ENCODE measurements at regions not wholly inside any gene's neighbourhood (a gene's known extent, or its start where the extent isn't known, plus 50 kb on each side); places are given as distances from the start of the nearest gene placed in this dataset.
"Not testable (repeated sequence)": the region's sequence is repeated elsewhere in the genome, so short reads cannot be mapped to it uniquely, and the experiment has no call there.

GRCh38 chrX:84872160-84872771, 131.4 kb upstream of the APOOL start:
- H3K4me3 ChIP-seq (replicated peaks in 1 of 3; ENCODE audit: low read depth in 2 of 3, low read length in 3 of 3); DNase-seq; H3K9me3 ChIP-seq (replicated peaks in 1 of 2; ENCODE audit: control insufficient read depth in 1 of 2, insufficient read depth in 1 of 2, low read length in 2 of 2); H3K27me3 Mint-ChIP-seq (ENCODE audit: low read depth in 3 of 3); intact Hi-C loops (cut with micrococcal nuclease); H3K36me3 Mint-ChIP-seq; H3K27me3 ChIP-seq (ENCODE audit: control insufficient read depth in 2 of 2, insufficient read depth in 2 of 2, low read length in 2 of 2); H3K9me3 Mint-ChIP-seq; H3K36me3 ChIP-seq (replicated peaks in 1 of 2; ENCODE audit: control insufficient read depth in 1 of 2, insufficient read depth in 2 of 2, low read length in 2 of 2); H3K4me3 Mint-ChIP-seq; H2AFZ ChIP-seq (ENCODE audit: insufficient read depth, low read depth, low read length, poor library complexity, severe bottlenecking); H3K27ac ChIP-seq (ENCODE audit: low read depth in 1 of 2, low read length in 2 of 2); H3K4me2 ChIP-seq (replicated peaks; ENCODE audit: extremely low read depth, low read length, poor library complexity, severe bottlenecking); H3K27ac Mint-ChIP-seq; H3K4me1 ChIP-seq (ENCODE audit: control insufficient read depth in 1 of 2, insufficient read depth in 2 of 2, low read length in 2 of 2); H3K9ac ChIP-seq (ENCODE audit: insufficient read depth, low read length, poor library complexity, severe bottlenecking); H3K79me2 ChIP-seq (ENCODE audit: insufficient read depth, low read length); H4K20me1 ChIP-seq (ENCODE audit: insufficient read depth, low read length); H3K4me1 Mint-ChIP-seq: not testable (repeated sequence)
- WGBS (ENCODE audit: insufficient coverage), result no CpG with 5 or more reads among the region's 5 CpGs

- H3K27me3 Mint-ChIP-seq (ENCODE audit: low read depth in 3 of 3), result peaks cover 0 to 3% (median 0%) of the 10 kb centered on the region in 3 donors
Observed at GRCh38 chrX:84873176-84873575, 130.5 kb upstream of the APOOL start.

More at GRCh38 chrX:84873176-84873575, 130.5 kb upstream of the APOOL start:
- H3K4me2 ChIP-seq (replicated peaks; ENCODE audit: extremely low read depth, low read length, poor library complexity, severe bottlenecking), result no peak overlapping the region
- intact Hi-C loops (cut with micrococcal nuclease), result no loop called here
- H3K9ac ChIP-seq (ENCODE audit: insufficient read depth, low read length, poor library complexity, severe bottlenecking), result no peak overlapping the region
- H3K4me3 Mint-ChIP-seq, result no peak overlapping the region
- no peak for TF ChIP-seq CTCF (IDR thresholded peaks at IDR 0.05)
- H3K4me3 ChIP-seq (replicated peaks in 1 of 3; ENCODE audit: low read depth in 2 of 3, low read length in 3 of 3), result no peak overlapping the region
- H3K36me3 Mint-ChIP-seq, result no peaks in the 10 kb centered on the region
- H3K27ac ChIP-seq (ENCODE audit: low read depth in 1 of 2, low read length in 2 of 2), result no peak overlapping the region
- no peaks in the 10 kb centered on the region for H3K27me3 ChIP-seq (ENCODE audit: control insufficient read depth in 2 of 2, insufficient read depth in 2 of 2, low read length in 2 of 2)
- no peaks in the 10 kb centered on the region for H3K4me1 ChIP-seq (ENCODE audit: control insufficient read depth in 1 of 2, insufficient read depth in 2 of 2, low read length in 2 of 2)
- H2AFZ ChIP-seq (ENCODE audit: insufficient read depth, low read depth, low read length, poor library complexity, severe bottlenecking), result no peak overlapping the region
- H3K79me2 ChIP-seq (ENCODE audit: insufficient read depth, low read length), result no peaks in the 10 kb centered on the region
- no peak for DNase-seq
- H3K9me3 Mint-ChIP-seq, result peaks cover 0 to 2% (median 0%) of the 10 kb centered on the region in 7 donors
- no peak overlapping the region for H3K27ac Mint-ChIP-seq
- peaks cover 7% of the 10 kb centered on the region for H3K4me1 Mint-ChIP-seq
- H4K20me1 ChIP-seq (ENCODE audit: insufficient read depth, low read length), result no peaks in the 10 kb centered on the region
- no peaks in the 10 kb centered on the region for H3K9me3 ChIP-seq (replicated peaks in 1 of 2; ENCODE audit: control insufficient read depth in 1 of 2, insufficient read depth in 1 of 2, low read length in 2 of 2)
- WGBS (ENCODE audit: insufficient coverage), result no CpG with 5 or more reads among the region's 3 CpGs
- no peaks in the 10 kb centered on the region for H3K36me3 ChIP-seq (replicated peaks in 1 of 2; ENCODE audit: control insufficient read depth in 1 of 2, insufficient read depth in 2 of 2, low read length in 2 of 2)

Measured in CD14-positive monocyte (primary cell).